ENCODE measurements at regions not wholly inside any gene's neighbourhood (a gene's known extent, or its start where the extent isn't known, plus 50 kb on each side); places are given as distances from the start of the nearest gene placed in this dataset.
"Not testable (repeated sequence)": the region's sequence is repeated elsewhere in the genome, so short reads cannot be mapped to it uniquely, and the experiment has no call there.

DNA sequence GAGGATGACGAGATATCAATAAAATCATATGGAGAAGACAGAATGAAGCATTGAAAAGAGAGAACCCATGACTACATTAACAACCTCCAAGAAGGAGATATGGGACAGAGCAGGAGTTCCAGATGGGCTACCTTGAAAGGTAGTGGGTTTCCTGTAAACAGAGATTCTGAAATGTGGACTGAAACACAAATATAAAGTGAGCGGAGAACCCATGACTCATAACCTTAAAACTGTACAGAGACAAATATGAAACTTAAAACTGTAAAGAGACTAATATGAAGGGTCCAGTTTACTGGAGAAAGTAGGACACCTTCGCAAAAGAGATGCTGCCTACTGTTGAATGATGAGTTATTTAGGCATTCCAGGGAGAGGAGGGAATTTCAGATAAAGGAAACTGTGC, 383.7 kb downstream of the CAAP1 start:
- no peak for DNase-seq (ENCODE audit: extremely low read depth, low read depth)
- TF ChIP-seq, protein P1, sequence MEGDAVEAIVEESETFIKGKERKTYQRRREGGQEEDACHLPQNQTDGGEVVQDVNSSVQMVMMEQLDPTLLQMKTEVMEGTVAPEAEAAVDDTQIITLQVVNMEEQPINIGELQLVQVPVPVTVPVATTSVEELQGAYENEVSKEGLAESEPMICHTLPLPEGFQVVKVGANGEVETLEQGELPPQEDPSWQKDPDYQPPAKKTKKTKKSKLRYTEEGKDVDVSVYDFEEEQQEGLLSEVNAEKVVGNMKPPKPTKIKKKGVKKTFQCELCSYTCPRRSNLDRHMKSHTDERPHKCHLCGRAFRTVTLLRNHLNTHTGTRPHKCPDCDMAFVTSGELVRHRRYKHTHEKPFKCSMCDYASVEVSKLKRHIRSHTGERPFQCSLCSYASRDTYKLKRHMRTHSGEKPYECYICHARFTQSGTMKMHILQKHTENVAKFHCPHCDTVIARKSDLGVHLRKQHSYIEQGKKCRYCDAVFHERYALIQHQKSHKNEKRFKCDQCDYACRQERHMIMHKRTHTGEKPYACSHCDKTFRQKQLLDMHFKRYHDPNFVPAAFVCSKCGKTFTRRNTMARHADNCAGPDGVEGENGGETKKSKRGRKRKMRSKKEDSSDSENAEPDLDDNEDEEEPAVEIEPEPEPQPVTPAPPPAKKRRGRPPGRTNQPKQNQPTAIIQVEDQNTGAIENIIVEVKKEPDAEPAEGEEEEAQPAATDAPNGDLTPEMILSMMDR (IDR thresholded peaks at IDR 0.05; ENCODE audit: low read depth, low read length): no peak

DNA sequence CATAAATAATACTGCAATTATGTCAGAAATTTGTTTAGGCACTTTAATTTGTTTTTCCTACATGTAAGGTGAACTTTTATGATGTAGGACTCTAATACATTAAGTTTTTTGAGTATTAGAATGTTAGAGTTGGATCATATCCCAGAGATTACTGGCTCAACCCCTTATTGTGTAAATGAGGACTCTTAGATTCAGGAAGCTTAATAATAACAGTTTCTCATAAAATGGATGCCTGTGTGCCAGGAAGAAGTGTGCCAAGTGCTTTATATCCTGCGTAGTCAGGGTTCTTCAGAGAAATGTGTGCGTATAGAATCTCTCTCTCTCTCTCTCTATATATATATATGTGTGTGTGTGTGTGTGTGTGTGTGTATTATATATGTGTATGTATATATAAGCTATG, 388.5 kb downstream of the CAAP1 start:
- TF ChIP-seq, protein P1 (IDR thresholded peaks at IDR 0.05; ENCODE audit: low read depth, low read length): no peak
- no peak for DNase-seq (ENCODE audit: extremely low read depth, low read depth)

DNA sequence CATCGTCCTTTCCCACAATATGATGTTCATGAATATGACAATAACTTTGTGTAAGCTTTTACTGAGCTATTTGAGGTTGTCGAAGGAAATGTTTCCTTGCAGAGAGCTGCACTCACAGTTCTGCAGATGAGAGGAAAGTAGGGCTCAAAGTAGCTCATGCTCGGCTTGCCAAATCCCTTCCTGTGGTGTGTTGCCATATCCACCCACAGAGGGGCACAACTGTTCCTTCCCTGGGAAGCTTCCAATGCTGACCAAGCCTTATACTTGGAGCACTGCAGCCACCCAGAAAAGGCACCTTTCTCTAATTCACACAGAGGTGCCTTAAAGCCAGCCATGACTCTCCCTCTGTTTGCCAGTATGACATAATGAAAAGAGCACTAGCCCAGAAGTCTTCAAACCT, 390.3 kb downstream of the CAAP1 start:
- TF ChIP-seq, protein P1 (IDR thresholded peaks at IDR 0.05; ENCODE audit: low read depth, low read length): no peak
- DNase-seq (ENCODE audit: extremely low read depth, low read depth): no peak

DNA sequence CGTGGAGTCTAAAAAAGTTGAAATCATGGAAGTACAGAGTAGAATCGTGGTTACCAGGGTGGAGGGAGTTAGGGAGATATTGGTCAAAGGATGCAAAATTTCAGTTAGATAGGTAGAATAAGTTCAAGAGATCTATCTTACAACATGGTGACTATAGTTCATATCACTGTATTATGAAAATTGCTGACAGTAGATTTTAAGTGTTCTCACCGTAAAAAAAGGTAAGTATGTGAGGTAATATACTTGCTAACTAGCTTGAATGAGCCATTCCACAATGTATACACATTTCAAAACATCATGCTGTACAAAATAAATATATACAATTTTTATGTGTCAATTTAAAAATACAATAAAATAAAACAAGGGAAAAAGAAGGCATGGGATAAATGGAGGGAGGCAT, 392.1 kb downstream of the CAAP1 start:
- no peak for DNase-seq (ENCODE audit: extremely low read depth, low read depth)
- TF ChIP-seq, protein P1 (IDR thresholded peaks at IDR 0.05; ENCODE audit: low read depth, low read length): no peak

DNA sequence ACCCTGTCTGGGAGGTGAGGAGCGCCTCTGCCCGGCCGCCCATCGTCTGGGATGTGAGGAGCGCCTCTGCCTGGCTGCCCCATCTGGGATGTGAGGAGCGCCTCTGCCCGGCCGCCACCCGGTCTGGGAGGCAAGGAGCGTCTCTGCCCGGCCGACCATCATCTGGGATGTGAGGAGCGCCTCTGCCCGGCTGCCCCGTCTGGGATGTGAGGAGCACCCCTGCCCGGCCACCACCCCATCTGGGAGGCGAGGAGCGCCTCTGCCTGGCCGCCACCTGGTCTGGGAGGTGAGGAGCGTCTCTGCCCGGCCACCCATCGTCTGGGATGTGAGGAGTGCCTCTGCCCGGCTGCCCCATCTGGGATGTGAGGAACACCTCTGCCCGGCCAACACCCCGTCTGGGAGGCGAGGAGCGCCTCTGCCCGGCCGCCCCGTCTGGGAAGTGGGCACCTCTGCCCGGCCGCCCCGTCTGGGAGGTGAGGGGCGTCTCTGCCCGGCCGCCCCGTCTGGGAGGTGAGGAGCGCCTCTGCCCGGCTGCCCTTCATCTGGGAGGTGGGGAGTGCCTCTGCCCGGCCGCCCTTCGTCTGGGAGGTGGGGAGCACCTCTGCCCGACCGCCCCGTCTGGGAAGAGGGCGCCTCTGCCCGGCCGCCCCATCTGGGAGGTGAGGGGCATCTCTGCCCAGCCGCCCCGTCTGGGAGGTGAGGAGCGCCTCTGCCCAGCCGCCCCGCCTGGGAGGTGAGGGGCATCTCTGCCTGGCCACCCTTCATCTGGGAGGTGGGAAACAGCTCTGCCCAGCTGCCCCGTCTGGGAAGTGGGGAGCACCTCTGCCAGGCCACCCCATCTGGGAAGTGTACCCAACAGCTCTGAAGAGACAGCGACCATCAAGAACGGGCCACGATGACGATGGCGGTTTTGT, 399.7 kb downstream of the CAAP1 start:
- not testable (repeated sequence) for DNase-seq (ENCODE audit: extremely low read depth, low read depth)

DNA sequence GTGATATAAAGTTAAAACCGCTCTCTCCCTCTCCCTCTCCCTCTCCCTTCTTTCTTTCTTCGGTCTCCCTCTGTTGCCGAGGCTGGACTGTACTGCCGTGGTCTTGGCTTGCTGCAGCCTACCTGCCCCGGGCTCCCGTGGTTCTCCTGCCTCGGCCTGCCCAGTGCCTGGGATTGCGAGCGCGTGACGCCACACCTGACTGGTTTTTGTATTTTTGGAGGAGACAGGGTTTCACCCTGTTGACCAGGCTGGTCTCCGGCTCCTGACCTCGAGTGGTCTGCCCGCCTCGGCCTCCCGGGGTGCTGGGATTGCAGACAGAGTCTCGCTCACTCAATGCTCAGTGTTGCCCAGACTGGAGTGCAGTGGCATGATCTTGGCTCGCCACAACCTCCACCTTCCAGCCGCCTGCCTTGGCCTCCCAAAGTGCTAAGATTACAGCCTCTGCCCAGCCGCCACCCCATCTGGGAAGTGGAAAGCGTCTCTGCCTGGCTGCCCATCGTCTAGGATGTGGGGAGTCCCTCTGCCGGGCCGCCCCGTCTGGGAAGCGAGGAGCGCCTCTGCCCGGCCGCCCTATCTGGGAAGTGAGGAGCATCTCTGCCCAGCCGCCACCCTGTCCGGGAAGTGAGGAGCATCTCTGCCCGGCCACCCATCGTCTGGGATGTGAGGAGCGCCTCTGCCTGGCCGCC, 400.5 kb downstream of the CAAP1 start:
- DNase-seq (ENCODE audit: extremely low read depth, low read depth): not testable (repeated sequence)

DNA sequence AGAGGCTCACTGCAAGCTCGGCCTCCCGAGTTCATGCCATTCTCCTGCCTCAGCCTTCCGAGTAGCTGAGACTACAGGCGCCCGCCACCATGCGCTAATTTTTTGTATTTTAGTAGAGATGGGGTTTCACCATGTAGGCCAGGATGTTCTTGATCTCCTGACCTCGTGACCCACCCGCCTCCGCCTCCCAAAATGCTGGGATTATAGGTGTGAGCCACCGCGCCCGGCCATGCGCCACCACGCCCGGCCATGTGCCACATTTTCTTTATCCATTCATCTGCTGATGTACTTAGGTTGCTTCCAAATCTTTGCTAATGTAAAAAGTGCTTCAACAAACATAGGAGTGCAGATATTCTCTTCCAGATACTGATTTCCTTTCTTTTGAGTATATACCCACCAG, 408.6 kb downstream of the CAAP1 start:
- TF ChIP-seq, protein P1 (IDR thresholded peaks at IDR 0.05; ENCODE audit: low read depth, low read length): no peak

DNA sequence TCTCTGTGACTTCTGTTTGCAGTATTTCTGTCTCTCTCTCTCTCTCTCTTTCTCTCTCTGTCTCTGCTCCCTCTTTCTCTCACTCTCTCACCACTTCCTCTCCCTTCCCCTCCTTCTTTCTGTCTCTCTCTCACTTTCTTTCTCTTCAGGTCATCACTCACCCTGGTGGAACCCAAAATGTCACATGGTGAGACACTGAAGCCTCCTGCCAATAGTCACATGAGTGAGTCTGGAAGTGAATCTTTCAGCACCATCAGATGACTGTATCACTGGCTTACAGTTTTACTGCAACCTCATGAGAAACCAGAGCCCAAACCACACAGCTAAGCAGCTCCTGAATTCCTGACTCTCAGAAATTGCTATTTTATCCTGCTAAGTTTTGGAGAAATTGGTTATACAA, 414.6 kb downstream of the CAAP1 start:
- TF ChIP-seq, protein P1 (IDR thresholded peaks at IDR 0.05; ENCODE audit: low read depth, low read length): no peak
- DNase-seq (ENCODE audit: extremely low read depth, low read depth): no peak

More for the DNA sequence above, 408.6 kb downstream of the CAAP1 start:
- no peak for DNase-seq (ENCODE audit: extremely low read depth, low read depth)

All from AG09319 (cell line).